Testis (tissue), 2 donors: ENCODE measurements at regions not wholly inside any gene's neighbourhood (a gene's known extent, or its start where the extent isn't known, plus 50 kb on each side); places are given as distances from the start of the nearest gene placed in this dataset.

Experiments used
- DNase-seq: peaks from one replicate; pipeline ENCODE4 v3.0.0-alpha.2; 2019
- H3K27ac ChIP-seq, 2 donors: fragments of 200-600 bp; sonication (generic); one replicate each; pipeline ENCODE4 v1.5.1; 2019
- H3K27me3 ChIP-seq: fragments of 200-600 bp; sonication (generic); one replicate; pipeline ENCODE4 v1.5.1; 2019
- H3K36me3 ChIP-seq: fragments of 200-600 bp; sonication (generic); one replicate; pipeline ENCODE4 v1.5.1; 2017; ENCODE audit warnings: low read depth; ENCODE audit errors: missing control alignments
- H3K4me1 ChIP-seq: fragments of 200-600 bp; sonication (generic); one replicate; pipeline ENCODE4 v1.5.1; 2019
- H3K4me3 ChIP-seq, 2 donors: fragments of 200-600 bp; sonication (generic); one replicate each; pipeline ENCODE4 v1.5.1; 2017 to 2019
- H3K9me3 ChIP-seq: fragments of 200-600 bp; sonication (generic); one replicate; pipeline ENCODE4 v1.5.1; 2017
- POLR2A ChIP-seq: fragments of 450-650 bp; IDR thresholded peaks from one replicate; pipeline ENCODE4 v1.6.1; 2017; ENCODE audit warnings: antibody characterized with exemption, mild to moderate bottlenecking, moderate library complexity
- WGBS, 2 donors: methylation state at CpG; one replicate each; pipeline ENCODE4 v1.1.5; 2018; 5-methylcytosine and 5-hydroxymethylcytosine counted together
- intact Hi-C: fragments of 100-400 bp; cut with DNase I; formaldehyde crosslinking; loops from one replicate; pipeline ENCODE4 v1.15.1; 2023; ENCODE audit warnings: low total_unique reads
- TF ChIP-seq, protein P1 (sequence below), 3 experiments: fragments of 450-650 bp in 2 of 3; fragments of 200-600 bp in 1 of 3; sonication (generic) in 1 of 3; IDR thresholded peaks; one replicate each; pipeline ENCODE4 v1.5.1; 2016 to 2019; ENCODE audit warnings: antibody characterized with exemption in 3 of 3, mild to moderate bottlenecking in 2 of 3, moderate library complexity in 1 of 3

DNA sequence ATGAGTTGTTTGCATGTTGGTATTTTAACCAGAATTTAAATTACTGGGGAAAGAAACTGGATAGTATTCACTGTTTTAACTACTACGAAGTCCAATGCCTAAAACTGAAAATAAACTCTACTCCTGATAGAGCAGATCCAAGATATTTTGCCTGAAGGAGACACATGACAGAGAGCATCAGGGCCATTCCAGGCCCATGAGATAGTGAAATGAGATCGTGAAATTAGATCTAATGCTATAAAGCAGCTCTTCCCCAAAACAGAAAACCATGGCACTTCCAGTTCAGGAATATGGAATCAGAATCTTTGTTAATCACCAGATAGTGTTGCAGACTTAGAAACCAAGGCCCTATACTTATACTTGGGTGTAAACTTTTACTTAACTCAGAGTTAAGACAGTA is 124.3 kb upstream of the CACNA2D1 start:
- Histone ChIP-seq H3K27ac (no peak overlapping the region), H3K27me3 (no peaks in the 10 kb centered on the region), H3K36me3 (no peaks in the 10 kb centered on the region), H3K4me3 (no peak overlapping the region), H3K9me3 (no peaks in the 10 kb centered on the region), H3K4me1 (peaks cover 8% of the 10 kb centered on the region)
- intact Hi-C loops: no loop called here
- DNase-seq: no peak
- TF ChIP-seq, protein P1, sequence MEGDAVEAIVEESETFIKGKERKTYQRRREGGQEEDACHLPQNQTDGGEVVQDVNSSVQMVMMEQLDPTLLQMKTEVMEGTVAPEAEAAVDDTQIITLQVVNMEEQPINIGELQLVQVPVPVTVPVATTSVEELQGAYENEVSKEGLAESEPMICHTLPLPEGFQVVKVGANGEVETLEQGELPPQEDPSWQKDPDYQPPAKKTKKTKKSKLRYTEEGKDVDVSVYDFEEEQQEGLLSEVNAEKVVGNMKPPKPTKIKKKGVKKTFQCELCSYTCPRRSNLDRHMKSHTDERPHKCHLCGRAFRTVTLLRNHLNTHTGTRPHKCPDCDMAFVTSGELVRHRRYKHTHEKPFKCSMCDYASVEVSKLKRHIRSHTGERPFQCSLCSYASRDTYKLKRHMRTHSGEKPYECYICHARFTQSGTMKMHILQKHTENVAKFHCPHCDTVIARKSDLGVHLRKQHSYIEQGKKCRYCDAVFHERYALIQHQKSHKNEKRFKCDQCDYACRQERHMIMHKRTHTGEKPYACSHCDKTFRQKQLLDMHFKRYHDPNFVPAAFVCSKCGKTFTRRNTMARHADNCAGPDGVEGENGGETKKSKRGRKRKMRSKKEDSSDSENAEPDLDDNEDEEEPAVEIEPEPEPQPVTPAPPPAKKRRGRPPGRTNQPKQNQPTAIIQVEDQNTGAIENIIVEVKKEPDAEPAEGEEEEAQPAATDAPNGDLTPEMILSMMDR (IDR thresholded peaks at IDR 0.05): no peak
- TF ChIP-seq POLR2A: no peak
- WGBS, 2 donors: 73 to 84% methylated on average over 2 of the region's 2 CpGs

DNA sequence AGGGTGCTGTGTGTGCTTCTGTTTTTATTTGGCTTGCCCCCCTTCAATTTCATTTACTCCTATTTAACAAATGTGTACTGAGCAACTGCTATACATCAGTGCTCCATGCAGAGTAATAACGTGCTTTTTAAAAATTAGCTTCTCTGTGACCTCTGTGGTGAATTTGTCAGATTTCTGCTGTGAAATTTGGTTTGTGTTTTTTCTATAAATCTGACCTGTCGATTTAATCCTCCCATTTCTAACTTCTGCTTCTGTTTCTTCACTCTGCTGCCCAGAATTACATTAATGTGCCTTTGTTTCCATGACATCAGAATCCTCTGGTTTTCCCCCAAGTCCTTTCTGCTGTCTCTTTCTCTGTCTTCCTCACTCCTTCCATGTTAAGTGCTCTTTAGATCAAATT is 123.8 kb upstream of the CACNA2D1 start:
- no peak for DNase-seq
- Histone ChIP-seq H3K4me1 (peaks cover 4% of the 10 kb centered on the region), H3K4me3 (no peak overlapping the region), H3K9me3 (no peaks in the 10 kb centered on the region), H3K36me3 (no peaks in the 10 kb centered on the region), H3K27ac (no peak overlapping the region), H3K27me3 (no peaks in the 10 kb centered on the region)
- intact Hi-C loops: no loop called here
- TF ChIP-seq POLR2A: no peak
- TF ChIP-seq, protein P1 (IDR thresholded peaks at IDR 0.05): no peak
- 77% methylated on average over 2 of the region's 2 CpGs for WGBS, 2 donors

DNA sequence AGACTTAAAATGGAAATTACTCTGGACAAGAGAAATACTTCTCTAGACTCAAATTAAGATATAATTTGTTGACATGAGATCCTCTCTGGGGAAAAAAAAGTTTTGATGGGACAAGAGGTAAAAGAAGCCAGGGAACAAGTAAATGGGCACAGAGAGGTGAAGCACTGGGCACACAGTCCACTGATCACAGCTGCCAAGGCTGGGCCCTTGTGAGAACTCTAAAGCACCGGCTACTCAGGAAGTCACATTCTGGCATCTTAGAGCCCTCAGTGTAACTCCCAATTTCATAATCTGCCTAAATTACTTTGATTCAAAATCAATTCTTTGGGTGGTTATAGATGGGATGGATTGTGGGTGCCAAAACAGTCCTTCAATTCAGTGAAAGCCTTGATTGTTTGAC is 123.2 kb upstream of the CACNA2D1 start:
- H3K36me3 ChIP-seq: no peaks in the 10 kb centered on the region
- intact Hi-C loops: no loop called here
- no peaks in the 10 kb centered on the region for H3K27me3 ChIP-seq
- WGBS, 2 donors: 33 to 72% methylated on average over 1 of the region's 1 CpG
- no peak for DNase-seq
- TF ChIP-seq, protein P1 (IDR thresholded peaks at IDR 0.05): no peak
- no peak for TF ChIP-seq POLR2A
- H3K4me1 ChIP-seq: no peaks in the 10 kb centered on the region
- H3K4me3 ChIP-seq: no peak overlapping the region
- no peak overlapping the region for H3K27ac ChIP-seq
- no peaks in the 10 kb centered on the region for H3K9me3 ChIP-seq

DNA sequence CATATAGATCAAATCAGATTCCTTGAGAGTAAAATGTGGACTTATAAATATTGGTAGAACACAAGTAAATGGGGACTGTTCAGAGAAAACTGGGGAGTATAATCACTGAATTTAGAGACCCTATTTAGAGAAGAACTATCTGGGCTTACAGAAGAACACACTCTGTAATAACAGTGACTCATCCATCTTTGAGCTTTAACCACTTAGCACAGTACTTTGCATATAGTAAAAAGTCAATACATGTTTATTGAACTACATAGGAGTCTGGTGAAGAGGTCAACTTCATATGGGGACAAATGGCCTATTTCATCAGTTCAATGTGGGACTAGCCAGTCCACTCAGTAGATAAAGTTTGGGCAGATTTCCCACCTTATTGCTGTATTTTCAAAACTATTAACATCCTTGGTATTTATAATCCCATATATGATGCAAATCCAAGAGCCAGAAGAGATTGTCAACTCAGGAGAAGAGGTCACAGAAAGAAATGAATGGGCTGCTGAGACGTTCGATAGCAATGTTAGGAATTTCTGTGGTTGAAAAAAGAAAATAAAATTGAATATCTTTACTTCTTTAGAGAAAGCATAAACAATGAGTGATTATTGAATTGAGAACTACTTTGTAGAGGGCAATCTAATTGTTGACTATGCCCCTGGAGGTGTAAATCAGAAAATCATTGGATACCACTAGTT is 119.3 kb upstream of the CACNA2D1 start:
- no peaks in the 10 kb centered on the region for H3K27me3 ChIP-seq
- 86 to 88% methylated on average over 2 of the region's 2 CpGs for WGBS, 2 donors
- H3K36me3 ChIP-seq: no peaks in the 10 kb centered on the region
- H3K27ac ChIP-seq: no peak overlapping the region
- intact Hi-C loops: no loop called here
- no peaks in the 10 kb centered on the region for H3K4me1 ChIP-seq
- no peak overlapping the region for H3K4me3 ChIP-seq
- no peak for DNase-seq
- H3K9me3 ChIP-seq: no peaks in the 10 kb centered on the region
- TF ChIP-seq POLR2A: no peak
- TF ChIP-seq, protein P1 (IDR thresholded peaks at IDR 0.05): no peak

DNA sequence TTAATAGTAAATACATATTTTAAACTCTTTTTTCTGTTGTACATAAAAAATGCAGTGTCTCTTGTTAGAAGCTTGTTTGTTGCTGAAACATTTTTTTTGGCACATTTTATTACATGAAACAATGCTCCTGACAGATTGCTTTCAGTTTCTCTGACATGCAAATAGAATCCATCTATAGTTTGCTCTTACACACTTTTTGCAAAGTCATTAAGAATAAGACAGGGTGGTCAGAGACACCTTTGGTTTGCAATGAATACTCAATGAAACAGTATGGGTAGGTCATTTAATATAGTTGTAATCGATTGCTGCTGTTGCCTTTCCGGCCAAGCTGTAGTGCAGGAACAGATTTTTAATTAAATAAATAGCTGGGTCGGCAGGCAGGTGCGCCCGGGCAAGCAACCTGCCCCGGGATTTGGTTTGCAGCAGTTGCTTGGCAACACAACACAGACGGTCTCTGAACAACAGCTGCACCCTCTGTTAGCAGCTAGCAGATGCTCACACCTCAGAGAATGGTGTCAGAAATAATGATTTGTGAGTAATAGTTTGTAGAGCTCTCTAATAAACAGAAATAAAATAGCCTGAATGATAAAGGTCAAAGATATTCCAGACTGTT is 115.7 kb upstream of the CACNA2D1 start:
- intact Hi-C loops: no loop called here
- Histone ChIP-seq H3K36me3 (no peaks in the 10 kb centered on the region), H3K4me1 (no peaks in the 10 kb centered on the region), H3K4me3 (no peak overlapping the region), H3K27me3 (no peaks in the 10 kb centered on the region), H3K27ac (no peak overlapping the region), H3K9me3 (no peaks in the 10 kb centered on the region)
- no peak for DNase-seq
- TF ChIP-seq, protein P1 (IDR thresholded peaks at IDR 0.05): no peak
- 16 to 17% methylated on average over 7 of the region's 7 CpGs for WGBS, 2 donors
